ENCODE measurements at regions not wholly inside any gene's neighbourhood (a gene's known extent, or its start where the extent isn't known, plus 50 kb on each side); places are given as distances from the start of the nearest gene placed in this dataset.
A peak's percentile ranks its signal among the peaks of the same experiment; 100 is the strongest.
"Not testable (repeated sequence)": the region's sequence is repeated elsewhere in the genome, so short reads cannot be mapped to it uniquely, and the experiment has no call there.

DNA sequence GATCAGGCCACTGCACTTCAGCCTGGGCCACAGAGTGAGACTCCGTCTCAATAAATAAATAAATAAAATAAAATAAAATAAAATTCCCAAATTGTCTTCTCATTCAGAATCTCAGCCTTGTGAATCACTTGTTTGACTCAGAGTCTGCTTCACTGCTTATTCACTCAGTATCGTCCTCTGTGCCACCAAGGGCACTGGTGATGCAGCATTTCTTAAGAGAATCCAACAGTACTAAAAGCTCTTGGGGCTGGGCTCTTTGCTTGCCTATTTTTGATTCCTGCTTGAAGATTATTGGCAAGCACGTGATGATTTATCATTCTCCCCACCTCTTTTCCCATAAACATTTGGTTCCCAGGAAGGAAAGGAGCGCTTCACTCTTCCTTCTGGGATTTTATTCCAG lies 54.8 kb upstream of the HMGB1 start:
- Histone ChIP-seq H3F3A (replicated peaks; ENCODE audit: insufficient read depth) (peaks cover 6% of the 10 kb centered on the region), H3K36me3 (replicated peaks in 1 of 2; ENCODE audit: control insufficient read depth in 1 of 2, insufficient read depth in 2 of 2, low read length in 1 of 2) (no peaks in the 10 kb centered on the region), H3K4me3 (ENCODE audit: low read depth in 2 of 2, low read length in 1 of 2) (no peak overlapping the region), H3K4me1 (ENCODE audit: control insufficient read depth in 1 of 2, insufficient read depth in 2 of 2, low read depth in 1 of 2, low read length in 1 of 2) (peaks cover 0 to 5% of the 10 kb centered on the region in 2 experiments; a peak in 1 of 4 replicates), H4K20me1 (ENCODE audit: insufficient read depth) (no peaks in the 10 kb centered on the region), H3K27ac (ENCODE audit: low read depth in 2 of 2, low read length in 1 of 2) (peak overlapping the region in 1 of 2 experiments; percentile 47; a peak in 2 of 4 replicates), H3K9me2 (no peaks in the 10 kb centered on the region), H3K79me2 (ENCODE audit: insufficient read depth) (no peaks in the 10 kb centered on the region), H3K9ac (no peak overlapping the region), H3K4me2 (0 out of 2 replicates have a peak overlapping the region, but pooled peaks have one; percentile 41), H2AFZ (ENCODE audit: low read depth) (no peak overlapping the region), H3K9me3 (no peaks in the 10 kb centered on the region), H3K27me3 (ENCODE audit: insufficient read depth) (no peaks in the 10 kb centered on the region)
- TF ChIP-seq FOSL2 (IDR thresholded peaks at IDR 0.05; ENCODE audit: borderline replicate concordance, low read depth) (peak; percentile 42; the same call in 1 of the 2 replicates), FOXM1 (IDR thresholded peaks at IDR 0.05; ENCODE audit: low read depth) (no peak)
- WGBS (ENCODE audit: low lambda C conversion rate): 52% methylated on average over 4 of the region's 4 CpGs
- ChIA-PET POLR2A (no interaction called here), CTCF (no interaction called here)
- DNase-seq: no peak

DNA sequence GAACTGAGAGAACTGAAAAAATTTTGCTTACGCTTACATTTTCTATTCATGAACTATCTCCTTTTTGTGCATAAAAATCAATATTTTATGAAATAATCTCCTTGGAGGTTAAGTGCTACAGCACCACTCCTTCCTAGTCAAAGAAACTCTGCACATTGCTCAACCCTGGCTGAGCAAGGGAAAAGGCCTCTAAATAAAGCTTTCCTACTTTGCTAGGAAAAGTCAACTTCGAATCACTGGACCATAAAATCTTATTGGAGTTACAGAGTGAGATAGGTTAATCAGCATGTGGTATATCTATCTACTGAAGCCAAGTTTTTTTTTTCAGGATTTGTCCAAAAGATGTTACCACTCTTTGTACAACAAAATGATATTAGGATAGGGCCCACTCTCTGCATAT lies 57.5 kb upstream of the HMGB1 start:
- H3K27me3 ChIP-seq (ENCODE audit: insufficient read depth): no peaks in the 10 kb centered on the region
- H3K4me3 ChIP-seq (ENCODE audit: low read depth in 2 of 2, low read length in 1 of 2): no peak overlapping the region
- H3K36me3 ChIP-seq (replicated peaks in 1 of 2; ENCODE audit: control insufficient read depth in 1 of 2, insufficient read depth in 2 of 2, low read length in 1 of 2): no peaks in the 10 kb centered on the region
- CTCF ChIA-PET: no interaction called here
- H3K4me1 ChIP-seq (ENCODE audit: control insufficient read depth in 1 of 2, insufficient read depth in 2 of 2, low read depth in 1 of 2, low read length in 1 of 2): peaks cover 4 to 5% of the 10 kb centered on the region in 2 experiments; a peak in 2 of 4 replicates
- no peaks in the 10 kb centered on the region for H3K9me3 ChIP-seq
- no peaks in the 10 kb centered on the region for H3K79me2 ChIP-seq (ENCODE audit: insufficient read depth)
- no peak overlapping the region for H2AFZ ChIP-seq (ENCODE audit: low read depth)
- TF ChIP-seq FOSL2 (IDR thresholded peaks at IDR 0.05; ENCODE audit: borderline replicate concordance, low read depth) (no peak), GATA2 (CRISPR knock-in tag; IDR thresholded peaks at IDR 0.05) (no peak), SIN3A (IDR thresholded peaks at IDR 0.05; ENCODE audit: borderline replicate concordance, low read depth, low read length) (no peak), TCF12 (IDR thresholded peaks at IDR 0.05) (no peak), ELF1 (IDR thresholded peaks at IDR 0.05) (no peak)
- no peaks in the 10 kb centered on the region for H4K20me1 ChIP-seq (ENCODE audit: insufficient read depth)
- H3K27ac ChIP-seq (ENCODE audit: low read depth in 2 of 2, low read length in 1 of 2): no peak overlapping the region
- H3F3A ChIP-seq (replicated peaks; ENCODE audit: insufficient read depth): peaks cover 6% of the 10 kb centered on the region
- no peak for DNase-seq
- WGBS (ENCODE audit: low lambda C conversion rate): 67% methylated on average over 2 of the region's 2 CpGs
- H3K4me2 ChIP-seq: no peak overlapping the region
- H3K9ac ChIP-seq: no peak overlapping the region
- no peaks in the 10 kb centered on the region for H3K9me2 ChIP-seq
- POLR2A ChIA-PET: no interaction called here

DNA sequence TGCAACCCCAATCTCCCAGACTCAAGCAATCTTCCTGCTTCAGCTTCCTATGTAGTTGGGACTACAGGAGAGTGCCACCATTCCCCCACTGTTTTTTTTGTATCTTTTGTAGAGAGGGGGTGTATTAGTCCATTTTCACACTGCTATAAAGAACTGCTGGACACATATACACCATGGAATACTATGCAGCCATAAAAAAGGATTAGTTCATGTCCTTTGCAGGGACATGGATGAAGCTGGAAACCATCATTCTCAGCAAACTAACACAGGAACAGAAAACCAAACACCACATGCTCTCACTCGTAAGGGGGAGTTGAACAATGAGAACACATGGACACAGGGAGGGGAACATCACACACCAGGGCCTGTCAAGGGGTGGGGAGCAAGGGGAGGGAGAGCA lies 58.1 kb upstream of the HMGB1 start:
- H3K9ac ChIP-seq; CTCF ChIA-PET; H3K4me2 ChIP-seq; H2AFZ ChIP-seq (ENCODE audit: low read depth); H3K4me1 ChIP-seq (ENCODE audit: control insufficient read depth in 1 of 2, insufficient read depth in 2 of 2, low read depth in 1 of 2, low read length in 1 of 2); H3K9me2 ChIP-seq; H3F3A ChIP-seq (replicated peaks; ENCODE audit: insufficient read depth); H4K20me1 ChIP-seq (ENCODE audit: insufficient read depth); H3K36me3 ChIP-seq (replicated peaks in 1 of 2; ENCODE audit: control insufficient read depth in 1 of 2, insufficient read depth in 2 of 2, low read length in 1 of 2); POLR2A ChIA-PET; H3K27ac ChIP-seq (ENCODE audit: low read depth in 2 of 2, low read length in 1 of 2); DNase-seq; H3K27me3 ChIP-seq (ENCODE audit: insufficient read depth); H3K9me3 ChIP-seq; H3K79me2 ChIP-seq (ENCODE audit: insufficient read depth); H3K4me3 ChIP-seq (ENCODE audit: low read depth in 2 of 2, low read length in 1 of 2): not testable (repeated sequence)
- WGBS (ENCODE audit: low lambda C conversion rate): 94% methylated on average over 1 of the region's 1 CpG

DNA sequence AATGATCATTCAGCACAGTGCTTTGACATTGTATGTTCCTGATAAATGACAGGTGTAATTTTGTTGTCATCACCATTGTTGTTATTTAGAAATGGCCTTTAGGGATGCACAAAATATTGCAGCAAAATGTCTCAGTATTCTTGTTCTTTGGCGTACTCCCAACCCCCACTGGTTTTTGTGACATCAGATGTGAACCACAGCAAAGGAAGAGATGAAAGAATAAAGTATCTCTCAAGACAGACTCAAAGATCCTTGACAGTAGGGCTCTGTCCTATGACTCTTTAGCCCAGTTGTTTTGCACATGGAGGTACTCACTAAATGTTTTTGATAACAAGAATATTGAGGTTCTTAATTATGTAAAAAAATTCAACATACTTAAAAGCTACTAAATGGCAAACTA lies 59.5 kb upstream of the HMGB1 start:
- H3K27me3 ChIP-seq (ENCODE audit: insufficient read depth); CTCF ChIA-PET; DNase-seq; H3K36me3 ChIP-seq (replicated peaks in 1 of 2; ENCODE audit: control insufficient read depth in 1 of 2, insufficient read depth in 2 of 2, low read length in 1 of 2); H3K79me2 ChIP-seq (ENCODE audit: insufficient read depth); H3K9ac ChIP-seq; H2AFZ ChIP-seq (ENCODE audit: low read depth); H3F3A ChIP-seq (replicated peaks; ENCODE audit: insufficient read depth); H3K27ac ChIP-seq (ENCODE audit: low read depth in 2 of 2, low read length in 1 of 2); H3K9me2 ChIP-seq; POLR2A ChIA-PET; H3K4me2 ChIP-seq; H3K4me1 ChIP-seq (ENCODE audit: control insufficient read depth in 1 of 2, insufficient read depth in 2 of 2, low read depth in 1 of 2, low read length in 1 of 2); H3K4me3 ChIP-seq (ENCODE audit: low read depth in 2 of 2, low read length in 1 of 2); H4K20me1 ChIP-seq (ENCODE audit: insufficient read depth); H3K9me3 ChIP-seq: not testable (repeated sequence)
- WGBS (ENCODE audit: low lambda C conversion rate): 0% methylated on average over 1 of the region's 1 CpG
